Liver (tissue), 7 donors: ENCODE measurements at regions not wholly inside any gene's neighbourhood (a gene's known extent, or its start where the extent isn't known, plus 50 kb on each side); places are given as distances from the start of the nearest gene placed in this dataset.

Experiments
- DNase-seq: peaks from one replicate; pipeline ENCODE4 v3.0.0-alpha.2; 2017; ENCODE audit warnings: low spot score
- H3K27ac ChIP-seq, 2 donors: one replicate each; pipeline ENCODE4 v1.7.0; 2013; ENCODE audit warnings: inconsistent platforms in 2 of 2, low read length in 2 of 2, control low read depth in 1 of 2, low read depth in 1 of 2, mild to moderate bottlenecking in 1 of 2
- H3K27me3 ChIP-seq, 4 donors: one replicate each; pipeline versions ENCODE4 v1.6.1 to v1.7.0; 2013; ENCODE audit warnings: low read length in 3 of 4, inconsistent platforms in 1 of 4, mild to moderate bottlenecking in 1 of 4, moderate library complexity in 1 of 4; ENCODE audit not compliant: control insufficient read depth in 4 of 4, insufficient read depth in 4 of 4
- H3K36me3 ChIP-seq, 4 donors: one replicate each; pipeline versions ENCODE4 v1.6.1 to v1.7.0; 2013; ENCODE audit warnings: low read length in 3 of 4, mild to moderate bottlenecking in 3 of 4, low read depth in 1 of 4, moderate library complexity in 1 of 4; ENCODE audit not compliant: control insufficient read depth in 4 of 4, insufficient read depth in 3 of 4
- H3K4me1 ChIP-seq, 4 donors: one replicate each; pipeline versions ENCODE4 v1.6.1 to v1.7.0; 2013; ENCODE audit warnings: low read length in 3 of 4, mild to moderate bottlenecking in 3 of 4, moderate library complexity in 1 of 4; ENCODE audit not compliant: control insufficient read depth in 4 of 4, insufficient read depth in 4 of 4
- H3K4me3 ChIP-seq, 3 donors: one replicate each; pipeline versions ENCODE4 v1.6.1 to v1.7.0; 2013; ENCODE audit warnings: low read length in 3 of 3, control low read depth in 1 of 3, low read depth in 1 of 3, mild to moderate bottlenecking in 1 of 3
- H3K9ac ChIP-seq, 2 donors: one replicate each; pipeline ENCODE4 v1.7.0; 2013; ENCODE audit warnings: low read length in 2 of 2, mild to moderate bottlenecking in 2 of 2, moderate library complexity in 2 of 2, control low read depth in 1 of 2, low read depth in 1 of 2
- H3K9me3 ChIP-seq, 4 donors: one replicate each; pipeline versions ENCODE4 v1.6.1 to v1.7.0; 2013; ENCODE audit warnings: low read length in 3 of 4; ENCODE audit not compliant: control insufficient read depth in 4 of 4
- CTCF ChIP-seq: fragments of 150-350 bp; IDR thresholded peaks from 2 replicates; pipeline ENCODE4 v1.5.1; 2017; ENCODE audit warnings: improper control_type of control experiment, low read depth, low read length; ENCODE audit not compliant: missing input control
- EGR1 ChIP-seq, 2 donors: IDR thresholded peaks; 2 replicates each; pipeline ENCODE4 v1.6.1; 2016 to 2018; ENCODE audit warnings: antibody characterized with exemption in 2 of 2, low read depth in 2 of 2
- FOXA1 ChIP-seq: IDR thresholded peaks from 2 replicates; pipeline ENCODE4 v1.6.1; 2016; ENCODE audit warnings: antibody characterized with exemption
- FOXA2 ChIP-seq: IDR thresholded peaks from 2 replicates; pipeline ENCODE4 v1.6.1; 2016; ENCODE audit warnings: antibody characterized with exemption
- GABPA ChIP-seq, 2 donors: IDR thresholded peaks in 1 of 2; conservative IDR thresholded peaks in 1 of 2; 2 replicates each; pipeline ENCODE4 v1.6.1; 2016; ENCODE audit warnings: antibody characterized with exemption in 2 of 2, mild to moderate bottlenecking in 1 of 2, moderate library complexity in 1 of 2
- HNF4A ChIP-seq, 2 donors: conservative IDR thresholded peaks; 2 replicates each; pipeline ENCODE4 v1.6.1; 2016; ENCODE audit warnings: antibody characterized with exemption in 2 of 2, mild to moderate bottlenecking in 2 of 2
- HNF4G ChIP-seq: IDR thresholded peaks from 2 replicates; pipeline ENCODE4 v1.6.1; 2016; ENCODE audit warnings: antibody characterized with exemption
- JUND ChIP-seq, 2 donors: IDR thresholded peaks; 2 replicates each; pipeline ENCODE4 v1.6.1; 2016; ENCODE audit warnings: antibody characterized with exemption in 2 of 2
- NR2F2 ChIP-seq: IDR thresholded peaks from 2 replicates; pipeline ENCODE4 v1.6.1; 2016; ENCODE audit warnings: antibody characterized with exemption
- RAD21 ChIP-seq, 2 donors: IDR thresholded peaks; 2 replicates each; pipeline ENCODE4 v1.6.1; 2016; ENCODE audit warnings: antibody characterized with exemption in 2 of 2, mild to moderate bottlenecking in 2 of 2
- RXRA ChIP-seq, 2 donors: IDR thresholded peaks; 2 replicates each; pipeline ENCODE4 v1.6.1; 2017 to 2018; ENCODE audit warnings: antibody characterized with exemption in 2 of 2, mild to moderate bottlenecking in 1 of 2
- SP1 ChIP-seq: IDR thresholded peaks from 2 replicates; pipeline ENCODE4 v1.6.1; 2018; ENCODE audit warnings: antibody characterized with exemption, mild to moderate bottlenecking
- TAF1 ChIP-seq: conservative IDR thresholded peaks from 2 replicates; pipeline ENCODE4 v1.6.1; 2016; ENCODE audit warnings: antibody characterized with exemption, mild to moderate bottlenecking
- YY1 ChIP-seq: IDR thresholded peaks from 2 replicates; pipeline ENCODE4 v1.6.1; 2016; ENCODE audit warnings: antibody characterized with exemption, mild to moderate bottlenecking
- ZBTB33 ChIP-seq: IDR thresholded peaks from 2 replicates; pipeline ENCODE4 v1.6.1; 2016; ENCODE audit warnings: antibody characterized with exemption
- TF ChIP-seq, protein P1 (sequence below): IDR thresholded peaks from 2 replicates; pipeline ENCODE4 v1.6.1; 2016; ENCODE audit warnings: antibody characterized with exemption
- TF ChIP-seq, protein P2 (sequence below): IDR thresholded peaks from 2 replicates; pipeline ENCODE4 v1.6.1; 2016; ENCODE audit warnings: antibody characterized with exemption
- TF ChIP-seq, protein P3 (sequence below): IDR thresholded peaks from 2 replicates; pipeline ENCODE4 v1.6.1; 2016; ENCODE audit warnings: antibody characterized with exemption, mild to moderate bottlenecking
- donor health status: healthy.
- donor health status: healthy.
- donor health status: healthy.
- donor health status: healthy.

- no peak for TF ChIP-seq YY1
- TF ChIP-seq RAD21 (IDR thresholded peaks at IDR 0.05): no peak
Observed at GRCh38 chr2:155035308-155035707, 336.8 kb downstream of the KCNJ3 start (continued).

- DNase-seq: no peak
- TF ChIP-seq HNF4G (no peak), YY1 (no peak), RXRA (IDR thresholded peaks at IDR 0.05) (no peak), GABPA (IDR thresholded peaks at IDR 0.05 in 1 of 2, conservative IDR thresholded peaks at IDR 0.05 in 1 of 2) (no peak), EGR1 (IDR thresholded peaks at IDR 0.05; ENCODE audit: low read depth in 2 of 2) (no peak), SP1 (no peak), ZBTB33 (no peak), FOXA2 (no peak), HNF4A (conservative IDR thresholded peaks at IDR 0.05) (no peak), JUND (IDR thresholded peaks at IDR 0.05) (no peak), TAF1 (no peak)
- TF ChIP-seq, protein P1, sequence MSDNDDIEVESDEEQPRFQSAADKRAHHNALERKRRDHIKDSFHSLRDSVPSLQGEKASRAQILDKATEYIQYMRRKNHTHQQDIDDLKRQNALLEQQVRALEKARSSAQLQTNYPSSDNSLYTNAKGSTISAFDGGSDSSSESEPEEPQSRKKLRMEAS: no peak
- H3K4me1 ChIP-seq: peaks cover 0 to 7% (median 0%) of the 10 kb centered on the region in 4 donors
- no peaks in the 10 kb centered on the region for H3K9me3 ChIP-seq
- H3K4me3 ChIP-seq: peak overlapping the region in 1 of 3 donors; percentile 59
- H3K36me3 ChIP-seq: no peaks in the 10 kb centered on the region
- H3K9ac ChIP-seq: no peak overlapping the region
- no peaks in the 10 kb centered on the region for H3K27me3 ChIP-seq
- no peak overlapping the region for H3K27ac ChIP-seq
Observed at GRCh38 chr2:155033652-155034051, 335.2 kb downstream of the KCNJ3 start.

DNA sequence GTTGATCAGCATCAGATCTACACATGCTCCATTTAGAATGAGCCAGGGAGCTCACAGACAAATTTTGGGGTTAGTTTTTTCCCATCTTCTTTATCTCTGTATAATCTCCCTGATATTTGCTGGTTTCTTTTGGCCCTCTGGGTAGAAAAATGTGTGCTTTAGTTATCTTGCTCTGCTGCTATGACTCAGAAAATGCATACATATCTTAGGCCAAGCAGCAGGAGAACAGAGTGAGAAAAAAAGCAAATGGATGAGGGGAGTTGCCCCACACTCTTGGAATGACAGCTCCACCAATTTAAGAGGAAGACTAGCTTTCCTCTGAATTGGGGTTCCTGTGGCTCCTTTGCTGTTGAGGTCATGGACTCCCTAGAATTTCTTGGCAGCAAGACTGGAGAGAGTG is 331.8 kb downstream of the KCNJ3 start:
- H3K4me1 ChIP-seq: peaks cover 0 to 7% (median 0%) of the 10 kb centered on the region in 4 donors
- TF ChIP-seq TAF1 (no peak), RXRA (IDR thresholded peaks at IDR 0.05) (no peak), ZBTB33 (no peak), EGR1 (IDR thresholded peaks at IDR 0.05; ENCODE audit: low read depth in 2 of 2) (no peak), JUND (IDR thresholded peaks at IDR 0.05) (no peak), RAD21 (IDR thresholded peaks at IDR 0.05) (no peak), FOXA1 (no peak), NR2F2 (no peak), HNF4A (conservative IDR thresholded peaks at IDR 0.05) (no peak), HNF4G (no peak), SP1 (no peak), CTCF (no peak), YY1 (no peak), FOXA2 (no peak)
- TF ChIP-seq, protein P2, sequence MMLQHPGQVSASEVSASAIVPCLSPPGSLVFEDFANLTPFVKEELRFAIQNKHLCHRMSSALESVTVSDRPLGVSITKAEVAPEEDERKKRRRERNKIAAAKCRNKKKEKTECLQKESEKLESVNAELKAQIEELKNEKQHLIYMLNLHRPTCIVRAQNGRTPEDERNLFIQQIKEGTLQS: no peak
- TF ChIP-seq, protein P3, sequence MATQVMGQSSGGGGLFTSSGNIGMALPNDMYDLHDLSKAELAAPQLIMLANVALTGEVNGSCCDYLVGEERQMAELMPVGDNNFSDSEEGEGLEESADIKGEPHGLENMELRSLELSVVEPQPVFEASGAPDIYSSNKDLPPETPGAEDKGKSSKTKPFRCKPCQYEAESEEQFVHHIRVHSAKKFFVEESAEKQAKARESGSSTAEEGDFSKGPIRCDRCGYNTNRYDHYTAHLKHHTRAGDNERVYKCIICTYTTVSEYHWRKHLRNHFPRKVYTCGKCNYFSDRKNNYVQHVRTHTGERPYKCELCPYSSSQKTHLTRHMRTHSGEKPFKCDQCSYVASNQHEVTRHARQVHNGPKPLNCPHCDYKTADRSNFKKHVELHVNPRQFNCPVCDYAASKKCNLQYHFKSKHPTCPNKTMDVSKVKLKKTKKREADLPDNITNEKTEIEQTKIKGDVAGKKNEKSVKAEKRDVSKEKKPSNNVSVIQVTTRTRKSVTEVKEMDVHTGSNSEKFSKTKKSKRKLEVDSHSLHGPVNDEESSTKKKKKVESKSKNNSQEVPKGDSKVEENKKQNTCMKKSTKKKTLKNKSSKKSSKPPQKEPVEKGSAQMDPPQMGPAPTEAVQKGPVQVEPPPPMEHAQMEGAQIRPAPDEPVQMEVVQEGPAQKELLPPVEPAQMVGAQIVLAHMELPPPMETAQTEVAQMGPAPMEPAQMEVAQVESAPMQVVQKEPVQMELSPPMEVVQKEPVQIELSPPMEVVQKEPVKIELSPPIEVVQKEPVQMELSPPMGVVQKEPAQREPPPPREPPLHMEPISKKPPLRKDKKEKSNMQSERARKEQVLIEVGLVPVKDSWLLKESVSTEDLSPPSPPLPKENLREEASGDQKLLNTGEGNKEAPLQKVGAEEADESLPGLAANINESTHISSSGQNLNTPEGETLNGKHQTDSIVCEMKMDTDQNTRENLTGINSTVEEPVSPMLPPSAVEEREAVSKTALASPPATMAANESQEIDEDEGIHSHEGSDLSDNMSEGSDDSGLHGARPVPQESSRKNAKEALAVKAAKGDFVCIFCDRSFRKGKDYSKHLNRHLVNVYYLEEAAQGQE: no peak
- TF ChIP-seq, protein P1: no peak
- H3K4me3 ChIP-seq: no peak overlapping the region
- no peak for DNase-seq
- no peak overlapping the region for H3K27ac ChIP-seq
- H3K9me3 ChIP-seq: no peaks in the 10 kb centered on the region
- H3K36me3 ChIP-seq: no peaks in the 10 kb centered on the region
- H3K9ac ChIP-seq: no peak overlapping the region
- H3K27me3 ChIP-seq: no peaks in the 10 kb centered on the region
